Naive B cell (primary cell): ENCODE measurements at regions not wholly inside any gene's neighbourhood (a gene's known extent, or its start where the extent isn't known, plus 50 kb on each side); places are given as distances from the start of the nearest gene placed in this dataset.

Experiments used
- ATAC-seq, 2 donors: fragments of 150-1000 bp; cut with Tn5 transposase; 2 replicates each; pipeline ENCODE4 v1.10.0; 2021; ENCODE audit warnings: low read depth in 2 of 2, mild to moderate bottlenecking in 2 of 2, moderate library complexity in 2 of 2
- DNase-seq: peaks from one replicate; pipeline ENCODE4 v3.0.0; 2022
- H3K27ac Mint-ChIP-seq, 6 donors: one replicate each; pipeline ENCODE4 v1.8.0; 2020 to 2022; ENCODE audit warnings: mild to moderate bottlenecking in 6 of 6, mixed read lengths in 6 of 6, moderate library complexity in 5 of 6, inconsistent platforms in 2 of 6
- H3K27me3 Mint-ChIP-seq, 3 donors: one replicate each; pipeline ENCODE4 v1.8.0; 2021 to 2022; ENCODE audit warnings: mixed read lengths in 3 of 3, mild to moderate bottlenecking in 1 of 3
- H3K36me3 Mint-ChIP-seq, 2 donors: one replicate each; pipeline ENCODE4 v1.8.0; 2020 to 2022; ENCODE audit warnings: mixed read lengths in 2 of 2, inconsistent platforms in 1 of 2, mild to moderate bottlenecking in 1 of 2
- H3K4me1 Mint-ChIP-seq, 3 donors: one replicate each; pipeline ENCODE4 v1.8.0; 2020 to 2022; ENCODE audit warnings: mixed read lengths in 3 of 3, inconsistent platforms in 1 of 3, mild to moderate bottlenecking in 1 of 3, moderate library complexity in 1 of 3
- H3K4me3 Mint-ChIP-seq, 8 donors: one replicate each; pipeline ENCODE4 v1.8.0; 2020 to 2022; ENCODE audit warnings: mild to moderate bottlenecking in 8 of 8, mixed read lengths in 8 of 8, moderate library complexity in 8 of 8, inconsistent platforms in 2 of 8
- H3K9me3 Mint-ChIP-seq, 7 donors: one replicate each; pipeline ENCODE4 v1.8.0; 2020 to 2022; ENCODE audit warnings: mixed read lengths in 7 of 7, mild to moderate bottlenecking in 5 of 7, inconsistent platforms in 2 of 7, moderate library complexity in 1 of 7

DNA sequence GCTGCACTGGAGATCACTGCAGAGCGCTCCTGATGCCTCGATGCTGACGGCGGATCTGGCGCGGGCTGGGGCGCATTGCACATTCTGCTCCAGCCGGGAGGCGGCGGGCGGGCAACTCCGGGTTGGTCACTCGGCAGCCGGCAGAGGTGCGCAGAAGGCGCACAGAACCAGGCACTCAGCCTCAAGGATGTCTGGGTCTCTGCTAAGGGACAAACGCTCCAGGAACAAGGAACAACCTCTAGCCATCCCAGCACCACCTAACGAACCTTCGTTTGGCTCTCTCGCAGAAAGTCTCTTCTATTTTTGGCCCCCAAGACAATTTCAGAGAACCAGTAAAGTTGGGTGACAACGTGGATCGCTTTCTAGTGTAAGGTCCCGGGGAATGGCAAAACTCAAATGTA, 254.6 kb downstream of the OTUD1 start:
- H3K27ac Mint-ChIP-seq, result no peak overlapping the region
- H3K27me3 Mint-ChIP-seq, result peaks cover 50 to 55% (median 55%) of the 10 kb centered on the region in 3 donors
- no peaks in the 10 kb centered on the region for H3K36me3 Mint-ChIP-seq
- DNase-seq (no peak), ATAC-seq (no peak)
- H3K9me3 Mint-ChIP-seq, result no peaks in the 10 kb centered on the region
- H3K4me1 Mint-ChIP-seq, result peaks cover 7 to 8% (median 7%) of the 10 kb centered on the region in 3 donors
- peak overlapping the region in 1 of 8 donors; percentile 57 for H3K4me3 Mint-ChIP-seq

DNA sequence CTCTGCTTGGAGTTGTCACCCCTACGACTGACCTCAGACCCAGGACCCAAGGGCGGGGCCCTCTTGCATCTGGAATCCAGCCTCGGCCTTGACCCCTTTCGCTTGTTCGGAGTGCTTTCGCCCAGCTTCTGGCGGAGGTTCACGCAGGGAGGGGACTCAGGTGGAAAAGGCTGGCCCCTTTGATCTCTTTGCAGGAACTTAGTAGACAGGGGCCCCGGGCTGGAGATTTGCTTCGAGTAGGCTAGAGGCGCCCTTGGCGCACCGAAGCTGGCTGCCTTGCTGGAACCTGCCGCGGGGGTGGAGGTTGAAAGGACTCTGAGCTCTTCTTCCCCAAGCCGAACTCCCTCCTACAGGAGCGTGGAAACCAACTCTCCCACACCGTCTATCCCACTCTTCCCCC, 255.1 kb downstream of the OTUD1 start:
- Mint-ChIP-seq H3K36me3 (no peaks in the 10 kb centered on the region), H3K9me3 (no peaks in the 10 kb centered on the region), H3K27me3 (peaks cover 50 to 60% (median 57%) of the 10 kb centered on the region in 3 donors), H3K4me3 (peak overlapping the region in 2 of 8 donors; percentile 49 to 51), H3K4me1 (peaks cover 7 to 8% (median 7%) of the 10 kb centered on the region in 3 donors), H3K27ac (no peak overlapping the region)
- DNase-seq (no peak), ATAC-seq (no peak)

DNA sequence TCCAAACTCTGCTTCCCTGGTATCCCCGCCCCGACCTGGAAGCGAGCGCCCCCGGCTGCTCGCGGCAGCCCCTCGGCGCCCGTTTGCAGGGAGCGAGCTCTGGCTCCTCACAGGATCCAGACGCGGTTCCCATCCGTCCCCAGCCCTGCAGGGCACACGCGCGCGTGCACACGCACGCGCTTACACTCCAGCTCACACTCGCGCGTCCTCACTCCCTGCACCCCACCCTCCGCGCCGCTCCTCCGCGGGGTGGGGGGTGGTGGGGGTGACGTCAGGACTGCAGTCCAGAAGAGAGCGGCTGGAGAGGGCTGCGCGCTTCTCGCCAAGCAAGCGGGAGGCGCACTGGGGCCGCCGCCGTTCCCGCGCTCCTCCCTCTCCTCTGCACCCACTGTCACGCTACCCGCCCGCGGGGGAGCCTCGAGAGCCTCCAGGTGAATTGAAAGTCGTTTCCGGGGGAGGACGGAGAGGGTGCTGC, 255.6 kb downstream of the OTUD1 start:
- peaks cover 7 to 8% (median 7%) of the 10 kb centered on the region in 3 donors for H3K4me1 Mint-ChIP-seq
- no peaks in the 10 kb centered on the region for H3K9me3 Mint-ChIP-seq
- no peak for DNase-seq
- peak overlapping the region in 2 of 8 donors; percentile 29 to 51 for H3K4me3 Mint-ChIP-seq
- H3K36me3 Mint-ChIP-seq, result no peaks in the 10 kb centered on the region
- no peak for ATAC-seq
- H3K27ac Mint-ChIP-seq, result no peak overlapping the region
- peaks cover 49 to 65% (median 63%) of the 10 kb centered on the region in 3 donors for H3K27me3 Mint-ChIP-seq

DNA sequence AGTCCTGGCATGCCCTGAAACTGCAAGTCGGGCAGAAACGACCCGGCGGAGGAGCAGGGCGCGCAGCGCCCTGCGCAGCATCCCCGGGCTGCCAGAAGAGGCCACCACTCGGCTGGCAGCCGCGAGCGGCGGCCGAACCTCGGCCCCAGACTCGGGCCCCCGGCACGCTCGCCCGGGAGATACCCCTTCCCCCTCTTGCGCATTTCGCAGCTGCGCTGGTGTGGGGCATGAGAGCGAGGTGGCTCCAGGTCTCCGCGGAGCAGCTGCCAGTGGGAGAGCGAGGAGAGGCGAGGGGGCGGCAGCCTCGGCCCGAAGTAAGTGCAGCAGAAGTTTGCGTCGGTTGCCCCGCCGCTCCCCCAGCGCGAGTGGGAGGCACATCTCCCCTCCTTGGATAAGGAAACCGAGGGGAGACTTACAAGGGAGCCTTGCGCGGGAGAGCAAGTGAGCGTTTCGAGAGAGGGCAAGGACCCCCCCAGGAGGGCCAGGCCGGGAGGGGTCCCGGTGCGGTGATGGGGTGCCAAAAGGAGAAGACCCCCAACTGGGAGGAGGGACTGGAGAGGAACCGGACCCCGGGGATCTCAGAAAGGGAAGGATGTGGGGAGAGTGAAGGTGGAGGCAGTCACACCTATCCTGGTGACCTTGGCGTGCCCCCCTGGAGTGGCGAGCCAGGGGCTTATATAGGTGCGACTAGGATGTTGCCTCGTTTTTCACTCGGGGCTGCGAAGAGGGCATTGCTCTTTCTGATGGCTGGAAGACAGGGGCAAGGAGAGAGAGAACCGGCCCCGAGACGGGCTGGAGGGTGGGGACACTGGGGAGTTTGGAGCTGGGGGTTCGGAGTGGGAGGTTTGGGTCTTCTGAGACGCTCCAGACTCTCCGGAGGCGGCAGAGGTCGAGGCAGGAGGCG, 256.3 kb downstream of the OTUD1 start:
- Mint-ChIP-seq H3K27ac (no peak overlapping the region), H3K27me3 (peaks cover 53 to 72% (median 70%) of the 10 kb centered on the region in 3 donors)
- no peak for ATAC-seq

DNA sequence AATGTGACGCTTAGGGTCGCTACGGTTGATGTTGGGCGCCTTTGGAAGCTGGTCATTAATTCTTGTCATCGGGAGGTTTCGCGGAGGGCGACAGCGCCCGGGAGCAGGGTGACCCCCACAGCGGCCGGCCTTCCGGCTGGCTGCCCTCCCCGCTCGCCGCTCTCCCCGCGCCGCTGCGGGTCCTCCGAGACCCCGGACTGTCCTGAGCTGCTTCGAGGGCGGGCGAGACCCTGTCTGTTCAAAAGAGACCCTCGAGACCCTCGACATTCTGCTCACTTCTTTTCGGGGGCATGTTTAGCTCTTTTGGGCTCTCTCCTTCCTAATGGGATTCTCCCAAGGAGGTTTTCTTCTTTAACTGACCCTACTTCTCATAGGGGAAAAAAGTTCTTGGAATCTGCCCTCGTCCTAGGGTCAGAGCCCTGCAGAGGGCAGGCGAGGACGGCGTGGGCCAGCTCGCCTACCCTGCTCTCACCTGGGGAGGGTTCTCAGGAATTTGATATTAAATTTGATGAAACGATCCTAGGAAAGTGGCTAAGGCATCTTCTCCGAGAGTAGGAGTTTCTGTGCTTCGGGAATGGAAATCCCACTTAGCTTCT, 257.0 kb downstream of the OTUD1 start:
- H3K27me3 Mint-ChIP-seq, result peaks cover 55 to 79% (median 75%) of the 10 kb centered on the region in 3 donors
- peaks cover 7 to 8% (median 7%) of the 10 kb centered on the region in 3 donors for H3K4me1 Mint-ChIP-seq
- ATAC-seq, result no peak
- H3K27ac Mint-ChIP-seq, result no peak overlapping the region
- no peaks in the 10 kb centered on the region for H3K36me3 Mint-ChIP-seq
- H3K4me3 Mint-ChIP-seq, result peak overlapping the region in 1 of 8 donors; percentile 8
- no peak for DNase-seq
- no peaks in the 10 kb centered on the region for H3K9me3 Mint-ChIP-seq

More for the DNA sequence above, 256.3 kb downstream of the OTUD1 start:
- H3K4me1 Mint-ChIP-seq, result peaks cover 7 to 8% (median 7%) of the 10 kb centered on the region in 3 donors
- no peak for DNase-seq
- no peaks in the 10 kb centered on the region for H3K9me3 Mint-ChIP-seq
- H3K36me3 Mint-ChIP-seq, result no peaks in the 10 kb centered on the region
- H3K4me3 Mint-ChIP-seq, result peak overlapping the region in 3 of 8 donors; percentile 15 to 55 (median 49)

DNA sequence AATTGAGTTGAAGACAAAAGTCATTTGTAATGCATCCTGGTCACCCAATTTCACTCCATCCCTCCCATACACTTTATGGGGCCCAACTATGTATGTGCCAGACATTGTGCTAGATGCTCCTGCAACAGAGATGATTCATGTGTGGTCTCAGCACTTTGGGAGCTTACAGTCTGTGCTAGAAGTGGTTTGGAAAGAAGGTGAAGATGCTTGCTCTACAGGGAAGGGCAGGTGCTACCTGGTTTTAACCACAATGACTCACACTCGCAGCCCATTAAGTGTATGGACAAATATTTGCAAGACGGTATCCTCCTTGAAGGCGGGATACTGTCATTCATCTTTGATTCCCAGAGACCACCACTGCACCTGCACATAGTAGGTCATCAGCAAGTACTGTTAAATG, 257.6 kb downstream of the OTUD1 start:
- H3K27me3 Mint-ChIP-seq, result peaks cover 55 to 75% (median 73%) of the 10 kb centered on the region in 3 donors

DNA sequence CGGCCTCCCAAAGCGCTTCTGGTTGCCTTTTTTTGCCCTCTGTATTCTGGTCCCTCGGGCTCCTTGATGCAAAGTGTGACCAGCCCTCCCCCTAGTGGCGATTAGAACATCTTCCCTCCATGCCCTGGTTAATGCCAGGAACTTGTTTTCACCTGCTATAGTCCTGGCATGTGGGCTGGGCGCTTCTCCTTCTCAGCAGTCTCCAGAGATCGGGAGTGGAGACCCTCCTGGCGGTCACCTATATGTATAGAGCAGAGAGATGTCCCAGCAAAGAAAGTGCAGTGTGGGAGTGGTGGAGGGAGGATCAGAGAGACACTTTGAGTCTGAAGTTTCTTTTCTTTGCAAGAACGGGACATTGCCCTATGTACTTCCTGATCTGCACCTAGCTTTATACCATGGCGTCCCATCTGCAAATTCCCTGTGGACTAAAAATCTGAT, 264.1 kb downstream of the OTUD1 start:
- no peaks in the 10 kb centered on the region for H3K36me3 Mint-ChIP-seq
- H3K27me3 Mint-ChIP-seq, result peaks cover 44 to 57% (median 47%) of the 10 kb centered on the region in 3 donors
- peak; percentile 41 for DNase-seq
- H3K4me1 Mint-ChIP-seq, result peaks cover 0 to 5% (median 0%) of the 10 kb centered on the region in 3 donors
- peak; percentile 61 to 63 for ATAC-seq
- H3K27ac Mint-ChIP-seq, result no peak overlapping the region
- no peak overlapping the region for H3K4me3 Mint-ChIP-seq
- H3K9me3 Mint-ChIP-seq, result peaks cover 0 to 8% (median 0%) of the 10 kb centered on the region in 7 donors

More for the DNA sequence above, 257.6 kb downstream of the OTUD1 start:
- Mint-ChIP-seq H3K4me1 (peaks cover 7 to 8% (median 7%) of the 10 kb centered on the region in 3 donors), H3K27ac (no peak overlapping the region), H3K36me3 (no peaks in the 10 kb centered on the region), H3K9me3 (no peaks in the 10 kb centered on the region), H3K4me3 (no peak overlapping the region)
- ATAC-seq (no peak), DNase-seq (no peak)

DNA sequence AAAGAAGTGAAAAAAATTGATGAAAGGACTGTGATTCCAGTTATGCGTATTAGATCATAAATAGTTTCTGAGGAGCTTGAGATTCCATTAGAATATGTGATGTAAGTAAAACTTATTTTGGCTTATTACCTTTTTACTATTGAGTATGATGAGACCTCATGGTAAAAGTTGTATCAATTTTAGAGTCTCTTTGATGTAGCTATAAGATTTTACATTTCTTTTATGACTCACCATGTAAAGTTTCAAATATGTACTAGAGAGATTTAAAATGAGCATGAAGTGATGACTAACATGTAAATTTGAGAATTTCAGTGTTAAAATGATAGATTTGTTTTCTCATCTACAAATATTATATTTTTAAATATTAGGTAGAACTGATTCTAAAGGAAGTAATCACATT, 276.5 kb downstream of the OTUD1 start:
- no peak overlapping the region for H3K27ac Mint-ChIP-seq
- H3K9me3 Mint-ChIP-seq, result peaks cover 0 to 6% (median 0%) of the 10 kb centered on the region in 7 donors
- ATAC-seq, result no peak
- no peak for DNase-seq
- H3K4me3 Mint-ChIP-seq, result no peak overlapping the region
- no peaks in the 10 kb centered on the region for H3K4me1 Mint-ChIP-seq
- peaks cover 9 to 30% (median 11%) of the 10 kb centered on the region in 3 donors for H3K27me3 Mint-ChIP-seq
- H3K36me3 Mint-ChIP-seq, result no peaks in the 10 kb centered on the region

DNA sequence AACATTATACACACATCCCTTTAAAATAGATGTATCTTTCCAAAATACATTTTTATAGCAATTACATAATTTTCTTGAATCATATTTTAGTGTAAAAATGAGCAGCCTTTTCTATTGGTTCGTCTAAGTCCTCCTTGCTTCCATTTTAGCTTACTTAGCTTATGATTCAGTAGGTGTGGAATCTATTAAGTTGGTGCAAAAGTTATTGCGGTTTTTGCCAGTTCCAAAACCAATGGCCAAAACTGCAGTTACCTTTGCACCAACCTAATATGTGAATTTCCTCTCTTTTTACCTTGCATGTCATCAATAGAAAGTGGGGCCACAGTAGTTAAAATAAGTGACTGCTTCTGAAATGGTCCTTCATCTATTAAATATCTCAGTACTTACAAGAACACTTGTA, 279.0 kb downstream of the OTUD1 start:
- DNase-seq (no peak), ATAC-seq (no peak)
- peaks cover 6 to 26% (median 11%) of the 10 kb centered on the region in 3 donors for H3K27me3 Mint-ChIP-seq
- no peak overlapping the region for H3K27ac Mint-ChIP-seq
- no peaks in the 10 kb centered on the region for H3K36me3 Mint-ChIP-seq
- H3K9me3 Mint-ChIP-seq, result peaks cover 0 to 6% (median 1%) of the 10 kb centered on the region in 7 donors
- no peaks in the 10 kb centered on the region for H3K4me1 Mint-ChIP-seq
- no peak overlapping the region for H3K4me3 Mint-ChIP-seq

DNA sequence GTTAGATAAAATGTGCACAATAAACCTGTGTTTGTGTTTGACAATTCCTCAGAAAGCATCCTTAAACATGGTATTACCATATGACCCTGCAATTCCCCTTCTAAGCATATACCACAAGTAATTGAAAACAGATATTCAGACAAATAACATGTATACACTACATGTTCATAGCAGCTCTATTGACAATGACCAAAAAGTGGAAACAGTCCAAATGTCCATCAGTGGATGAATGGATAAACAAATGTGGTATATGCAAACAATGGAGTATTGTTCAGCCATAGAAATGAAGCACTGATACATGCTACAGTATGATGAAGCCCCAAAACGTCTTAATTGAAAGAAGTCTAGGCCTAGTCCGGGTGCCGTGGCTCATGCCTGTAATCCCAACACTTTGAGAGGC, 280.1 kb downstream of the OTUD1 start:
- peaks cover 4 to 23% (median 11%) of the 10 kb centered on the region in 3 donors for H3K27me3 Mint-ChIP-seq

DNA sequence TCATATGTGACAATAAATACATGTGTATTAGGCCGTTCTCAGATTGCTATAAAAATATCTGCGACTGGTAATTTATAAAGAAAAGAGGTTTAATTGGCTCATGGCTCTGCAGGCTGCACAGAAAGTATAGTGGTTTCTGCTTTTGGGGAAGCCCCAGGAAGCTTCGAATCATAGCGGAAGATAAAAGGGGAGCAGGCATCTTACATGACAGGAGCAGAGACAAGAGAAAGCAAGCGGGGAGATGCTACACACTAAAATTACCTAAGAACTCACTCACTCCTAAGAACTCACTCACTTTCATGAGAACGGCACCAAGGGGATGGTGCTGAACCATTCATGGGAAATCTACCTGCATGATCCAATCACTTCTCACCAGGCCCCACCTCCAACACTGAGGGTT, 284.9 kb downstream of the OTUD1 start:
- no peak overlapping the region for H3K4me3 Mint-ChIP-seq
- H3K4me1 Mint-ChIP-seq, result no peaks in the 10 kb centered on the region
- no peak for ATAC-seq
- no peaks in the 10 kb centered on the region for H3K36me3 Mint-ChIP-seq
- DNase-seq, result no peak
- no peaks in the 10 kb centered on the region for H3K27me3 Mint-ChIP-seq
- no peak overlapping the region for H3K27ac Mint-ChIP-seq
- H3K9me3 Mint-ChIP-seq, result peaks cover 0 to 13% (median 6%) of the 10 kb centered on the region in 7 donors

More for the DNA sequence above, 280.1 kb downstream of the OTUD1 start:
- Mint-ChIP-seq H3K9me3 (peaks cover 0 to 6% (median 2%) of the 10 kb centered on the region in 7 donors), H3K4me3 (no peak overlapping the region), H3K27ac (no peak overlapping the region), H3K36me3 (no peaks in the 10 kb centered on the region), H3K4me1 (no peaks in the 10 kb centered on the region)
- DNase-seq, result no peak
- no peak for ATAC-seq

DNA sequence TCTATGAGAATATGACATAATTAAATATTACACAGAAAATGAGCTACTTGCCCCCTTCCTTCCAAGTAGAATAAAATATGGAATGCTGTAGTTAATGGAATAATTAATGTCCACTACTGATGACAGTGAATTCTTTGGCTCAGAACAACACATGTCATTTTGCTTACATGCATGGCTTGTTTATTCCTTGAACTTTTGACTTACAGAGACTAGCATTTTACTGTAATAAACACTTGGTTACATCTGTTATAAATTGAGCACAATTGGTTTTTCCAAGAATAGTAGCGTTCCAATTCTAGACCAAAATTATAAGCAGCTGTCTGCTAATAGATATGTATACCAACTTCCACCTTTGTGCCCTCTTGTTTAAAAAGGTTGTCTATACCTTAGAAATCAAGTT, 286.7 kb downstream of the OTUD1 start:
- H3K36me3 Mint-ChIP-seq, result no peaks in the 10 kb centered on the region
- peaks cover 0 to 22% (median 6%) of the 10 kb centered on the region in 7 donors for H3K9me3 Mint-ChIP-seq
- H3K4me1 Mint-ChIP-seq, result no peaks in the 10 kb centered on the region
- ATAC-seq (no peak), DNase-seq (no peak)
- no peak overlapping the region for H3K4me3 Mint-ChIP-seq
- H3K27ac Mint-ChIP-seq, result no peak overlapping the region
- H3K27me3 Mint-ChIP-seq, result no peaks in the 10 kb centered on the region

DNA sequence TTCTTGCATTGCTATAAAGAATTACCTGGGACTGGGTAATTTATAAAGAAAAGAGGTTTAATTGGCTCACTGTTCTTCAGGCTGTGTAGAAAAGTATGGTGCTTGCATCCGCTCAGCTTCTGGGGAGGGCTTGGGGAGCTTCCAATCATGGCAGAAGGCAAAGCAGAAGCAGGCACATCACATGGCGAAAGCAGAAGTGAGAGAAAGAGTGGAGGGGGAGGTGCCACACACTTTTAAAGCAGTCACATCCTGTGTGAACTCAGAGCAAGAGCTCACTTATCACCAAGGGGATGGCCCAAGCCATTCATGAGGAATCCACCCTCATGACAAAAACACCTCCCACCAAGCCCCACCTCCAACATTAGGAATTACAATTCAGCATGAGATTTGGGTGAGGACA, 303.5 kb downstream of the OTUD1 start:
- Mint-ChIP-seq H3K4me3 (no peak overlapping the region), H3K27me3 (peaks cover 7 to 17% (median 12%) of the 10 kb centered on the region in 3 donors), H3K27ac (peak overlapping the region in 1 of 6 donors; percentile 13), H3K4me1 (peaks cover 12 to 16% (median 15%) of the 10 kb centered on the region in 3 donors), H3K9me3 (peaks cover 9 to 22% (median 12%) of the 10 kb centered on the region in 7 donors), H3K36me3 (no peaks in the 10 kb centered on the region)
- DNase-seq (peak; percentile 18), ATAC-seq (peak; percentile 94 to 96)
